ENCODE measurements at regions not wholly inside any gene's neighbourhood (a gene's known extent, or its start where the extent isn't known, plus 50 kb on each side); places are given as distances from the start of the nearest gene placed in this dataset.

DNA sequence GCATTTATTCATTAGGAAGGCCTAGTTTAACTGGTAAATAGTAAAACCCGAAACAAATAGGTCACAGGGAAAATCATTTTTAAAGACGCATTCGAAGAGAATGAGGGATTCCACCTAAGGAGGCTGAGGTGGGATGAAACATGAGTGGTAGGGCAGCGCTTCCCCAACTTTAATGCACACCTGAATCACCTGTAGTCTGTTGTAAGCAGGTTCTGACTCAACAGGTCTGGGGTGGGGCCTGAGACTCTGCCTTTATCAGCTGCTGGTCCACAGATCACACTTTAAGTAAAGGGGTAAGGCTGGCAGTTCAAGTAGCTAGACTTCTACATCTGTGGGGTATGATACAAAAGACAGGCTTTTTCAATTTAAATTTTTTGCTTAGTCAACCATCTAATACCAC lies 223.5 kb upstream of the UBE2E2 start:
- H3K27me3 Mint-ChIP-seq (ENCODE audit: low read depth) = no peaks in the 10 kb centered on the region
- ChIA-PET POLR2A (no interaction called here), CTCF (interaction anchor here (0.9 kb wide), 1 partner anchor 909 kb away, joined by 3 read pairs; no protein-coding TSS in a partner anchor)
- peaks cover 3% of the 10 kb centered on the region; the same call in 1 of the 2 replicates for H3K9me3 Mint-ChIP-seq
- peaks cover 17% of the 10 kb centered on the region for H3K4me1 Mint-ChIP-seq
- H3K36me3 Mint-ChIP-seq = no peaks in the 10 kb centered on the region
- ATAC-seq = no peak
- H3K4me3 Mint-ChIP-seq = no peak overlapping the region
- no peak for DNase-seq (ENCODE audit: low spot score)
- H3K27ac Mint-ChIP-seq = no peak overlapping the region
- no peak for TF ChIP-seq ETV6 (CRISPR knock-in tag; IDR thresholded peaks at IDR 0.05)
- no peak for TF ChIP-seq ERG (CRISPR knock-in tag; IDR thresholded peaks at IDR 0.05)
- no peak for TF ChIP-seq SMAD4 (CRISPR knock-in tag; IDR thresholded peaks at IDR 0.05)
- TF ChIP-seq ZNF263 (CRISPR knock-in tag; IDR thresholded peaks at IDR 0.05; ENCODE audit: low read depth) = no peak
- no peak for TF ChIP-seq NR1H2 (CRISPR knock-in tag; IDR thresholded peaks at IDR 0.05)
- no peak for TF ChIP-seq NR3C1 (CRISPR knock-in tag; conservative IDR thresholded peaks at IDR 0.05; ENCODE audit: low read depth)
- no peak for TF ChIP-seq PREB (CRISPR knock-in tag; IDR thresholded peaks at IDR 0.05; ENCODE audit: borderline replicate concordance)
- no peak for TF ChIP-seq MLX (CRISPR knock-in tag; IDR thresholded peaks at IDR 0.05)
- no peak for TF ChIP-seq FOXK1 (CRISPR knock-in tag; IDR thresholded peaks at IDR 0.05)
- no peak for TF ChIP-seq SOX15 (CRISPR knock-in tag; IDR thresholded peaks at IDR 0.05)
- no peak for TF ChIP-seq MAX (CRISPR knock-in tag; IDR thresholded peaks at IDR 0.05)
- TF ChIP-seq ZNF121 (CRISPR knock-in tag; IDR thresholded peaks at IDR 0.05) = no peak
- TF ChIP-seq STAT6 (CRISPR knock-in tag; conservative IDR thresholded peaks at IDR 0.05; ENCODE audit: low read depth) = no peak
- no peak for TF ChIP-seq USF2 (CRISPR knock-in tag; IDR thresholded peaks at IDR 0.05)
- TF ChIP-seq JUN (CRISPR knock-in tag; IDR thresholded peaks at IDR 0.05) = no peak
- TF ChIP-seq NR2C2 (CRISPR knock-in tag; IDR thresholded peaks at IDR 0.05) = no peak

DNA sequence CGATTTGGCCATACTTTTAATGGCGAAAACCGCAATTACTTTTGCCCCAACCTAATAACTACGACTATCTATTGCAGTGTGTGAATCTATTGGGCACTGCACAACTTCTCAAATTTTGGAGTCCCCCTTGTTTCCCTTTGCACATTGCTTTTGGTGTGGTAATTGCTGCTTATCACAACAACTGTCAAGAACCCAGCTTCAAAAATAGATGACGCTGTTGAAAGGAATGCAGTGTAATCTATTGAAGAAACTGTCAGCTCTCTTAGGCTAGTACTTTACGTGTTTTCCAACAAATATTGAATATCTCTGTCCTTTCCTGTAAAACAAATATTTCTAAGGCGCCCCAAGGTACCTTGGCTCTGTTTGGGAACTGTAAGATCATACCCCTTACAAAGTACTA lies 222.8 kb upstream of the UBE2E2 start:
- CTCF ChIA-PET = no interaction called here
- ATAC-seq = no peak
- TF ChIP-seq, protein P1, sequence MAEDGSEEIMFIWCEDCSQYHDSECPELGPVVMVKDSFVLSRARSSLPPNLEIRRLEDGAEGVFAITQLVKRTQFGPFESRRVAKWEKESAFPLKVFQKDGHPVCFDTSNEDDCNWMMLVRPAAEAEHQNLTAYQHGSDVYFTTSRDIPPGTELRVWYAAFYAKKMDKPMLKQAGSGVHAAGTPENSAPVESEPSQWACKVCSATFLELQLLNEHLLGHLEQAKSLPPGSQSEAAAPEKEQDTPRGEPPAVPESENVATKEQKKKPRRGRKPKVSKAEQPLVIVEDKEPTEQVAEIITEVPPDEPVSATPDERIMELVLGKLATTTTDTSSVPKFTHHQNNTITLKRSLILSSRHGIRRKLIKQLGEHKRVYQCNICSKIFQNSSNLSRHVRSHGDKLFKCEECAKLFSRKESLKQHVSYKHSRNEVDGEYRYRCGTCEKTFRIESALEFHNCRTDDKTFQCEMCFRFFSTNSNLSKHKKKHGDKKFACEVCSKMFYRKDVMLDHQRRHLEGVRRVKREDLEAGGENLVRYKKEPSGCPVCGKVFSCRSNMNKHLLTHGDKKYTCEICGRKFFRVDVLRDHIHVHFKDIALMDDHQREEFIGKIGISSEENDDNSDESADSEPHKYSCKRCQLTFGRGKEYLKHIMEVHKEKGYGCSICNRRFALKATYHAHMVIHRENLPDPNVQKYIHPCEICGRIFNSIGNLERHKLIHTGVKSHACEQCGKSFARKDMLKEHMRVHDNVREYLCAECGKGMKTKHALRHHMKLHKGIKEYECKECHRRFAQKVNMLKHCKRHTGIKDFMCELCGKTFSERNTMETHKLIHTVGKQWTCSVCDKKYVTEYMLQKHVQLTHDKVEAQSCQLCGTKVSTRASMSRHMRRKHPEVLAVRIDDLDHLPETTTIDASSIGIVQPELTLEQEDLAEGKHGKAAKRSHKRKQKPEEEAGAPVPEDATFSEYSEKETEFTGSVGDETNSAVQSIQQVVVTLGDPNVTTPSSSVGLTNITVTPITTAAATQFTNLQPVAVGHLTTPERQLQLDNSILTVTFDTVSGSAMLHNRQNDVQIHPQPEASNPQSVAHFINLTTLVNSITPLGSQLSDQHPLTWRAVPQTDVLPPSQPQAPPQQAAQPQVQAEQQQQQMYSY (CRISPR knock-in tag; IDR thresholded peaks at IDR 0.05) = no peak
- TF ChIP-seq SOX15 (CRISPR knock-in tag; IDR thresholded peaks at IDR 0.05) (no peak), ZNF671 (CRISPR knock-in tag; IDR thresholded peaks at IDR 0.05) (no peak), ZNF232 (CRISPR knock-in tag; IDR thresholded peaks at IDR 0.05) (no peak), ESRRA (CRISPR knock-in tag; IDR thresholded peaks at IDR 0.05; ENCODE audit: borderline replicate concordance) (no peak), ZNF512 (CRISPR knock-in tag; IDR thresholded peaks at IDR 0.05; ENCODE audit: borderline replicate concordance) (no peak)
- TF ChIP-seq, protein P2, sequence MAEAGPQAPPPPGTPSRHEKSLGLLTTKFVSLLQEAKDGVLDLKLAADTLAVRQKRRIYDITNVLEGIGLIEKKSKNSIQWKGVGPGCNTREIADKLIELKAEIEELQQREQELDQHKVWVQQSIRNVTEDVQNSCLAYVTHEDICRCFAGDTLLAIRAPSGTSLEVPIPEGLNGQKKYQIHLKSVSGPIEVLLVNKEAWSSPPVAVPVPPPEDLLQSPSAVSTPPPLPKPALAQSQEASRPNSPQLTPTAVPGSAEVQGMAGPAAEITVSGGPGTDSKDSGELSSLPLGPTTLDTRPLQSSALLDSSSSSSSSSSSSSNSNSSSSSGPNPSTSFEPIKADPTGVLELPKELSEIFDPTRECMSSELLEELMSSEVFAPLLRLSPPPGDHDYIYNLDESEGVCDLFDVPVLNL (CRISPR knock-in tag; IDR thresholded peaks at IDR 0.05; ENCODE audit: borderline replicate concordance, low read depth) = no peak

More for the DNA sequence above, 222.8 kb upstream of the UBE2E2 start:
- Mint-ChIP-seq H3K36me3 (no peaks in the 10 kb centered on the region), H3K4me3 (no peak overlapping the region), H3K27me3 (ENCODE audit: low read depth) (no peaks in the 10 kb centered on the region), H3K4me1 (peaks cover 17% of the 10 kb centered on the region), H3K9me3 (peaks cover 3% of the 10 kb centered on the region; the same call in 1 of the 2 replicates), H3K27ac (no peak overlapping the region)
- no peak for DNase-seq (ENCODE audit: low spot score)
- POLR2A ChIA-PET = interaction anchor here (0.5 kb wide), 1 partner anchor 223 kb away, joined by 3 read pairs; the partner anchor contains the start of gene UBE2E2

Measured in WTC11 (cell line).